Posterior vena cava (tissue), 2 donors: ENCODE measurements at regions not wholly inside any gene's neighbourhood (a gene's known extent, or its start where the extent isn't known, plus 50 kb on each side); places are given as distances from the start of the nearest gene placed in this dataset.
"Not testable (repeated sequence)": the region's sequence is repeated elsewhere in the genome, so short reads cannot be mapped to it uniquely, and the experiment has no call there.

Experiments
- DNase-seq: peaks from one replicate; pipeline ENCODE4 v3.0.0-alpha.2; 2020; ENCODE audit warnings: low spot score
- intact Hi-C, 2 donors: fragments of 100-400 bp; cut with DNase I; formaldehyde crosslinking; loops; one replicate each; pipeline versions ENCODE4 v1.14.1 to v1.14.2; 2022 to 2023
- donor health status: DM: yes; HTN: yes; CAD: no.
- donor health status: DM: yes; HTN: yes; CAD: no.

GRCh38 chr1:189619682-189620332, 857.9 kb downstream of the BRINP3 start:
- intact Hi-C loops = no loop called here
- no peak for DNase-seq

- intact Hi-C loops = no loop called here
Measured at GRCh38 chr1:189620471-189620870, 857.2 kb downstream of the BRINP3 start.

GRCh38 chr1:189623336-189623735, 854.3 kb downstream of the BRINP3 start:
- DNase-seq = no peak
- intact Hi-C loops = no loop called here

More at GRCh38 chr1:189620471-189620870, 857.2 kb downstream of the BRINP3 start:
- DNase-seq = no peak

- no peak for DNase-seq
- intact Hi-C loops = no loop called here
Measured at GRCh38 chr1:189627427-189627826, 850.2 kb downstream of the BRINP3 start.

- DNase-seq = no peak
Measured at GRCh38 chr1:189628857-189629256, 848.8 kb downstream of the BRINP3 start.

GRCh38 chr1:189633658-189634057, 844.0 kb downstream of the BRINP3 start:
- DNase-seq = no peak
- intact Hi-C loops = no loop called here

More at GRCh38 chr1:189628857-189629256, 848.8 kb downstream of the BRINP3 start:
- intact Hi-C loops = no loop called here

- intact Hi-C loops = no loop called here
- no peak for DNase-seq
Measured at GRCh38 chr1:189637041-189637440, 840.6 kb downstream of the BRINP3 start.

- intact Hi-C loops, DNase-seq: not testable (repeated sequence)
Measured at GRCh38 chr1:189644156-189644555, 833.5 kb downstream of the BRINP3 start.

GRCh38 chr1:189644970-189645369, 832.7 kb downstream of the BRINP3 start:
- no peak for DNase-seq
- intact Hi-C loops = no loop called here

- intact Hi-C loops = no loop called here
- DNase-seq = no peak
Measured at GRCh38 chr1:189646066-189646465, 831.6 kb downstream of the BRINP3 start.

GRCh38 chr1:189654906-189655305, 822.8 kb downstream of the BRINP3 start:
- intact Hi-C loops = no loop called here
- no peak for DNase-seq

GRCh38 chr1:189656628-189657530, 820.8 kb downstream of the BRINP3 start:
- intact Hi-C loops = no loop called here
- no peak for DNase-seq

GRCh38 chr1:189657715-189658114, 819.9 kb downstream of the BRINP3 start:
- intact Hi-C loops = no loop called here

GRCh38 chr1:189658381-189658780, 819.3 kb downstream of the BRINP3 start:
- no peak for DNase-seq
- intact Hi-C loops = no loop called here

More at GRCh38 chr1:189657715-189658114, 819.9 kb downstream of the BRINP3 start:
- no peak for DNase-seq

GRCh38 chr1:189659731-189660130, 817.9 kb downstream of the BRINP3 start:
- DNase-seq = no peak
- intact Hi-C loops = no loop called here

GRCh38 chr1:189662190-189662589, 815.5 kb downstream of the BRINP3 start:
- intact Hi-C loops = no loop called here
- DNase-seq = no peak

GRCh38 chr1:189669846-189670245, 807.8 kb downstream of the BRINP3 start:
- intact Hi-C loops = no loop called here

GRCh38 chr1:189673217-189673616, 804.4 kb downstream of the BRINP3 start:
- intact Hi-C loops = no loop called here
- no peak for DNase-seq

More at GRCh38 chr1:189669846-189670245, 807.8 kb downstream of the BRINP3 start:
- DNase-seq = no peak

- no peak for DNase-seq
- intact Hi-C loops = no loop called here
Measured at GRCh38 chr1:189675712-189676244, 801.9 kb downstream of the BRINP3 start.

GRCh38 chr1:189678779-189679178, 798.9 kb downstream of the BRINP3 start:
- intact Hi-C loops = no loop called here
- DNase-seq = no peak
